Caco-2 (cell line): ENCODE measurements at regions not wholly inside any gene's neighbourhood (a gene's known extent, or its start where the extent isn't known, plus 50 kb on each side); places are given as distances from the start of the nearest gene placed in this dataset.

ENCODE experiments used
- BruUV-seq: library from RNA; stranded (reverse); fragments of 400-500 nt; replicated peaks from 2 replicates; lab custom pipeline; 2021; lab: Mats Ljungman, UMichigan
- CTCF ChIA-PET: fragments of 300-600 bp; sonication (Branson Sonifier 250); formaldehyde crosslinking; loops from one replicate; lab custom pipeline; 2022; ENCODE audit warnings: antibody characterized with exemption; lab: Charles Lee
- POLR2A ChIA-PET: fragments of 300-600 bp; sonication (Branson Sonifier 250); formaldehyde crosslinking; loops from one replicate; lab custom pipeline; 2022; ENCODE audit warnings: antibody characterized with exemption; lab: Charles Lee
- DNase-seq, 2 experiments: peaks; one replicate each; pipeline versions ENCODE4 v3.0.0 to v3.0.0-alpha.2; 2020 to 2022
- H3K27me3 ChIP-seq: replicated peaks from 2 replicates; pipeline ENCODE4 v1.6.0; 2011; ENCODE audit warnings: low read length; ENCODE audit not compliant: control insufficient read depth, insufficient read depth
- H3K36me3 ChIP-seq: 2 replicates; pipeline ENCODE4 v1.5.1; 2011; ENCODE audit warnings: low read length; ENCODE audit not compliant: control insufficient read depth, insufficient read depth
- H3K4me1 ChIP-seq: fragments of 250-450 bp; sonication (Bioruptor Pico); 2 replicates; pipeline ENCODE4 v1.5.1; 2020; ENCODE audit warnings: mild to moderate bottlenecking
- H3K4me3 ChIP-seq: 2 replicates; pipeline ENCODE4 v1.5.1; 2011; ENCODE audit warnings: low read depth, mild to moderate bottlenecking, control low read depth, low read length
- H3K9me3 ChIP-seq: fragments of 250-450 bp; sonication (Bioruptor Pico); 2 replicates; pipeline ENCODE4 v1.5.1; 2020; ENCODE audit warnings: mild to moderate bottlenecking, moderate library complexity
- H3K27ac Mint-ChIP-seq: one replicate; pipeline ENCODE4 v1.8.0; 2022; ENCODE audit warnings: mixed read lengths; ENCODE audit not compliant: unreplicated experiment
- H3K27me3 Mint-ChIP-seq: one replicate; pipeline ENCODE4 v1.8.0; 2022; ENCODE audit warnings: mixed read lengths; ENCODE audit not compliant: insufficient read depth, unreplicated experiment
- H3K36me3 Mint-ChIP-seq: one replicate; pipeline ENCODE4 v1.8.0; 2022; ENCODE audit warnings: mild to moderate bottlenecking, mixed read lengths; ENCODE audit not compliant: insufficient read depth, unreplicated experiment
- H3K4me1 Mint-ChIP-seq: one replicate; pipeline ENCODE4 v1.8.0; 2022; ENCODE audit warnings: low read depth, mixed read lengths; ENCODE audit not compliant: unreplicated experiment
- H3K4me3 Mint-ChIP-seq: one replicate; pipeline ENCODE4 v1.8.0; 2022; ENCODE audit warnings: mild to moderate bottlenecking, moderate library complexity, mixed read lengths; ENCODE audit not compliant: unreplicated experiment
- H3K9me3 Mint-ChIP-seq: one replicate; pipeline ENCODE4 v1.8.0; 2022; ENCODE audit warnings: mixed read lengths; ENCODE audit not compliant: unreplicated experiment
- CTCF ChIP-seq, 2 experiments: fragments of 200-600 bp in 1 of 2; IDR thresholded peaks; 1 replicate in 1 of 2; 2 replicates in 1 of 2; pipeline versions ENCODE4 v1.5.1 to v1.8.0; 2011 to 2022; ENCODE audit warnings: antibody characterized with exemption in 1 of 2, control low read depth in 1 of 2, inconsistent platforms in 1 of 2, low read depth in 1 of 2, low read length in 1 of 2, mild to moderate bottlenecking in 1 of 2, moderate library complexity in 1 of 2; ENCODE audit not compliant: insufficient read depth in 1 of 2, severe bottlenecking in 1 of 2, unreplicated experiment in 1 of 2
- intact Hi-C: fragments of 100-400 bp; cut with micrococcal nuclease; formaldehyde crosslinking; loops from one replicate; pipeline ENCODE4 v1.10.0; 2022; ENCODE audit not compliant: unreplicated experiment

- 0 out of 2 replicates have a peak, but pooled peaks cover 3% of the 10 kb centered on the region for H3K4me1 ChIP-seq
- Mint-ChIP-seq H3K36me3 (no peaks in the 10 kb centered on the region), H3K27me3 (peaks cover 21% of the 10 kb centered on the region), H3K9me3 (no peaks in the 10 kb centered on the region), H3K4me1 (no peaks in the 10 kb centered on the region), H3K27ac (no peak overlapping the region), H3K4me3 (no peak overlapping the region)
- no peaks in the 10 kb centered on the region for H3K27me3 ChIP-seq
- CTCF ChIA-PET: no interaction called here
- no peaks in the 10 kb centered on the region for H3K36me3 ChIP-seq
- no TSS peak for BruUV-seq
- no peak overlapping the region for H3K4me3 ChIP-seq
- TF ChIP-seq CTCF (IDR thresholded peaks at IDR 0.05; ENCODE audit: insufficient read depth in 1 of 2, low read depth in 1 of 2, low read length in 1 of 2, severe bottlenecking in 1 of 2, unreplicated experiment in 1 of 2): no peak
- POLR2A ChIA-PET: no interaction called here
- H3K9me3 ChIP-seq: no peaks in the 10 kb centered on the region
- intact Hi-C loops: no loop called here
- no peak for DNase-seq
These were observed 86.1 kb upstream of the PROK2 start for GRCh38 chr3:71870966-71871512.

- no peak overlapping the region for H3K4me3 Mint-ChIP-seq
- no peaks in the 10 kb centered on the region for H3K9me3 ChIP-seq
- H3K27me3 ChIP-seq: no peaks in the 10 kb centered on the region
- intact Hi-C loops: no loop called here
- BruUV-seq: no TSS peak
- no peaks in the 10 kb centered on the region for H3K36me3 Mint-ChIP-seq
- POLR2A ChIA-PET: no interaction called here
- CTCF ChIA-PET: no interaction called here
- peaks cover 33% of the 10 kb centered on the region for H3K27me3 Mint-ChIP-seq
- no peak for TF ChIP-seq CTCF (IDR thresholded peaks at IDR 0.05; ENCODE audit: insufficient read depth in 1 of 2, low read depth in 1 of 2, low read length in 1 of 2, severe bottlenecking in 1 of 2, unreplicated experiment in 1 of 2)
- H3K9me3 Mint-ChIP-seq: no peaks in the 10 kb centered on the region
- no peaks in the 10 kb centered on the region for H3K36me3 ChIP-seq
- H3K27ac Mint-ChIP-seq: no peak overlapping the region
- no peak for DNase-seq
- no peak overlapping the region for H3K4me3 ChIP-seq
- no peaks in the 10 kb centered on the region for H3K4me1 ChIP-seq
- no peaks in the 10 kb centered on the region for H3K4me1 Mint-ChIP-seq
These were observed 83.9 kb upstream of the PROK2 start for GRCh38 chr3:71868876-71869275.

GRCh38 chr3:71865727-71866126, 80.8 kb upstream of the PROK2 start:
- Histone ChIP-seq H3K9me3 (peaks cover 5% of the 10 kb centered on the region; the same call in 1 of the 2 replicates), H3K36me3 (no peaks in the 10 kb centered on the region), H3K27me3 (no peaks in the 10 kb centered on the region), H3K4me3 (no peak overlapping the region), H3K4me1 (no peaks in the 10 kb centered on the region)
- TF ChIP-seq CTCF (IDR thresholded peaks at IDR 0.05; ENCODE audit: insufficient read depth in 1 of 2, low read depth in 1 of 2, low read length in 1 of 2, severe bottlenecking in 1 of 2, unreplicated experiment in 1 of 2): no peak
- BruUV-seq: no TSS peak
- H3K36me3 Mint-ChIP-seq: no peaks in the 10 kb centered on the region
- no peak overlapping the region for H3K4me3 Mint-ChIP-seq
- peaks cover 48% of the 10 kb centered on the region for H3K27me3 Mint-ChIP-seq
- no peaks in the 10 kb centered on the region for H3K4me1 Mint-ChIP-seq
- no peak overlapping the region for H3K27ac Mint-ChIP-seq
- POLR2A ChIA-PET: no interaction called here
- DNase-seq: no peak
- CTCF ChIA-PET: no interaction called here
- H3K9me3 Mint-ChIP-seq: peaks cover 5% of the 10 kb centered on the region
- intact Hi-C loops: no loop called here
